HL-60 (cell line): ENCODE measurements at regions not wholly inside any gene's neighbourhood (a gene's known extent, or its start where the extent isn't known, plus 50 kb on each side); places are given as distances from the start of the nearest gene placed in this dataset.

Experiments
- DNase-seq, 2 experiments: peaks; one replicate each; pipeline ENCODE4 v3.0.0-alpha.2; 2010 to 2020; ENCODE audit warnings: low read depth in 1 of 2, low spot score in 1 of 2
- H3K27ac ChIP-seq: fragments of 250-450 bp; sonication (Bioruptor Pico); replicated peaks from 2 replicates; pipeline ENCODE4 v1.5.1; 2020; ENCODE audit warnings: mild to moderate bottlenecking, moderate library complexity
- H3K27me3 ChIP-seq: fragments of 250-450 bp; sonication (Bioruptor Pico); 2 replicates; pipeline ENCODE4 v1.5.1; 2021; ENCODE audit warnings: mild to moderate bottlenecking, moderate library complexity; ENCODE audit not compliant: insufficient read depth, poor library complexity, severe bottlenecking
- H3K4me3 ChIP-seq: replicated peaks from 2 replicates; pipeline ENCODE4 v1.5.1; 2011; ENCODE audit warnings: mild to moderate bottlenecking, control low read depth, low read length; ENCODE audit not compliant: insufficient read depth
- GABPA ChIP-seq: IDR thresholded peaks from 2 replicates; pipeline ENCODE4 v1.6.1; 2012; ENCODE audit warnings: low read depth
- POLR2AphosphoS5 ChIP-seq: IDR thresholded peaks from 2 replicates; pipeline ENCODE4 v1.6.1; 2012; ENCODE audit warnings: low read depth
- SPI1 ChIP-seq: IDR thresholded peaks from 2 replicates; pipeline ENCODE4 v1.6.1; 2012; ENCODE audit warnings: low read depth, mild to moderate bottlenecking, borderline replicate concordance
- TF ChIP-seq, protein P1 (sequence below): IDR thresholded peaks from 2 replicates; pipeline ENCODE4 v1.6.1; 2012; ENCODE audit warnings: low read depth; ENCODE audit not compliant: insufficient replicate concordance
- TF ChIP-seq, protein P2 (sequence below): IDR thresholded peaks from one replicate; pipeline ENCODE4 v1.5.1; 2011; ENCODE audit warnings: low read length, control low read depth, inconsistent platforms; ENCODE audit not compliant: insufficient read depth

GRCh38 chr3:6079561-6080179, 781.2 kb upstream of the GRM7 start:
- TF ChIP-seq, protein P1, sequence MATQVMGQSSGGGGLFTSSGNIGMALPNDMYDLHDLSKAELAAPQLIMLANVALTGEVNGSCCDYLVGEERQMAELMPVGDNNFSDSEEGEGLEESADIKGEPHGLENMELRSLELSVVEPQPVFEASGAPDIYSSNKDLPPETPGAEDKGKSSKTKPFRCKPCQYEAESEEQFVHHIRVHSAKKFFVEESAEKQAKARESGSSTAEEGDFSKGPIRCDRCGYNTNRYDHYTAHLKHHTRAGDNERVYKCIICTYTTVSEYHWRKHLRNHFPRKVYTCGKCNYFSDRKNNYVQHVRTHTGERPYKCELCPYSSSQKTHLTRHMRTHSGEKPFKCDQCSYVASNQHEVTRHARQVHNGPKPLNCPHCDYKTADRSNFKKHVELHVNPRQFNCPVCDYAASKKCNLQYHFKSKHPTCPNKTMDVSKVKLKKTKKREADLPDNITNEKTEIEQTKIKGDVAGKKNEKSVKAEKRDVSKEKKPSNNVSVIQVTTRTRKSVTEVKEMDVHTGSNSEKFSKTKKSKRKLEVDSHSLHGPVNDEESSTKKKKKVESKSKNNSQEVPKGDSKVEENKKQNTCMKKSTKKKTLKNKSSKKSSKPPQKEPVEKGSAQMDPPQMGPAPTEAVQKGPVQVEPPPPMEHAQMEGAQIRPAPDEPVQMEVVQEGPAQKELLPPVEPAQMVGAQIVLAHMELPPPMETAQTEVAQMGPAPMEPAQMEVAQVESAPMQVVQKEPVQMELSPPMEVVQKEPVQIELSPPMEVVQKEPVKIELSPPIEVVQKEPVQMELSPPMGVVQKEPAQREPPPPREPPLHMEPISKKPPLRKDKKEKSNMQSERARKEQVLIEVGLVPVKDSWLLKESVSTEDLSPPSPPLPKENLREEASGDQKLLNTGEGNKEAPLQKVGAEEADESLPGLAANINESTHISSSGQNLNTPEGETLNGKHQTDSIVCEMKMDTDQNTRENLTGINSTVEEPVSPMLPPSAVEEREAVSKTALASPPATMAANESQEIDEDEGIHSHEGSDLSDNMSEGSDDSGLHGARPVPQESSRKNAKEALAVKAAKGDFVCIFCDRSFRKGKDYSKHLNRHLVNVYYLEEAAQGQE: no peak
- no peak for TF ChIP-seq GABPA
- no peak for TF ChIP-seq SPI1
- TF ChIP-seq, protein P2, sequence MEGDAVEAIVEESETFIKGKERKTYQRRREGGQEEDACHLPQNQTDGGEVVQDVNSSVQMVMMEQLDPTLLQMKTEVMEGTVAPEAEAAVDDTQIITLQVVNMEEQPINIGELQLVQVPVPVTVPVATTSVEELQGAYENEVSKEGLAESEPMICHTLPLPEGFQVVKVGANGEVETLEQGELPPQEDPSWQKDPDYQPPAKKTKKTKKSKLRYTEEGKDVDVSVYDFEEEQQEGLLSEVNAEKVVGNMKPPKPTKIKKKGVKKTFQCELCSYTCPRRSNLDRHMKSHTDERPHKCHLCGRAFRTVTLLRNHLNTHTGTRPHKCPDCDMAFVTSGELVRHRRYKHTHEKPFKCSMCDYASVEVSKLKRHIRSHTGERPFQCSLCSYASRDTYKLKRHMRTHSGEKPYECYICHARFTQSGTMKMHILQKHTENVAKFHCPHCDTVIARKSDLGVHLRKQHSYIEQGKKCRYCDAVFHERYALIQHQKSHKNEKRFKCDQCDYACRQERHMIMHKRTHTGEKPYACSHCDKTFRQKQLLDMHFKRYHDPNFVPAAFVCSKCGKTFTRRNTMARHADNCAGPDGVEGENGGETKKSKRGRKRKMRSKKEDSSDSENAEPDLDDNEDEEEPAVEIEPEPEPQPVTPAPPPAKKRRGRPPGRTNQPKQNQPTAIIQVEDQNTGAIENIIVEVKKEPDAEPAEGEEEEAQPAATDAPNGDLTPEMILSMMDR: no peak

DNA sequence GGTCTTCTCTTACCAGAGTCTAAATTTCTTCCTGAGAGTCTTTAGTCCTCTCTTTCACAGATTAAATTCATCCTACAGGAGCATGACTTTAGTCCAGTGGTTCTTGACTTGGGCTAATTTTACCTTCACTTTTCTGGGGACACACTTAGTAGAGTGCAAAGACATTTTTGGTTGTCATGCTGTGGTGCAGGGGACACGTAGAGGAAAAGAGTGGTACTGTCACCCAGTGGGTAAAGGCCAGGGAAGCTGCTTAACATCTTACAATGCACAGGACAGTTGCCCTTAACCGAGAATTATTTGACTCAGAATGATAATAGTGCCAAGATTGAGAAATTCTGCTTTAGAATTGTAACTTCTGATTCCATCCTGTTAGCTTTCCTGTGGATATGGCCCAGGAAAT, 772.5 kb upstream of the GRM7 start:
- no peak overlapping the region for H3K4me3 ChIP-seq
- DNase-seq: no peak
- no peaks in the 10 kb centered on the region for H3K27me3 ChIP-seq
- TF ChIP-seq, protein P1: no peak
- no peak for TF ChIP-seq POLR2AphosphoS5
- TF ChIP-seq, protein P2: no peak
- TF ChIP-seq GABPA: no peak
- TF ChIP-seq SPI1: no peak
- H3K27ac ChIP-seq: no peak overlapping the region

More at GRCh38 chr3:6079561-6080179, 781.2 kb upstream of the GRM7 start:
- Histone ChIP-seq H3K27me3 (no peaks in the 10 kb centered on the region), H3K27ac (no peak overlapping the region), H3K4me3 (no peak overlapping the region)
- DNase-seq: no peak

- Histone ChIP-seq H3K4me3 (no peak overlapping the region), H3K27me3 (no peaks in the 10 kb centered on the region), H3K27ac (no peak overlapping the region)
- DNase-seq: no peak
- TF ChIP-seq, protein P1: no peak
- no peak for TF ChIP-seq GABPA
- TF ChIP-seq POLR2AphosphoS5: no peak
- no peak for TF ChIP-seq SPI1
- TF ChIP-seq, protein P2: no peak
Observed at GRCh38 chr3:6089780-6090179, 771.1 kb upstream of the GRM7 start.
